ENCODE measurements at regions not wholly inside any gene's neighbourhood (a gene's known extent, or its start where the extent isn't known, plus 50 kb on each side); places are given as distances from the start of the nearest gene placed in this dataset.

GRCh38 chr15:70499791-70500190 is 263.6 kb downstream of the UACA start (continued):
- TF ChIP-seq GABPA (IDR thresholded peaks at IDR 0.05; ENCODE audit: borderline replicate concordance, insufficient read depth, low read length): no peak
- TF ChIP-seq CHD1 (IDR thresholded peaks at IDR 0.05; ENCODE audit: low read depth, low read length): no peak
- no peak for TF ChIP-seq SP1 (IDR thresholded peaks at IDR 0.05; ENCODE audit: low read depth, low read length)
- no peak for TF ChIP-seq FOSL1 (IDR thresholded peaks at IDR 0.05; ENCODE audit: insufficient read depth, low read depth, low read length)

All from H1 (cell line).